ENCODE measurements at regions not wholly inside any gene's neighbourhood (a gene's known extent, or its start where the extent isn't known, plus 50 kb on each side); places are given as distances from the start of the nearest gene placed in this dataset.

DNA sequence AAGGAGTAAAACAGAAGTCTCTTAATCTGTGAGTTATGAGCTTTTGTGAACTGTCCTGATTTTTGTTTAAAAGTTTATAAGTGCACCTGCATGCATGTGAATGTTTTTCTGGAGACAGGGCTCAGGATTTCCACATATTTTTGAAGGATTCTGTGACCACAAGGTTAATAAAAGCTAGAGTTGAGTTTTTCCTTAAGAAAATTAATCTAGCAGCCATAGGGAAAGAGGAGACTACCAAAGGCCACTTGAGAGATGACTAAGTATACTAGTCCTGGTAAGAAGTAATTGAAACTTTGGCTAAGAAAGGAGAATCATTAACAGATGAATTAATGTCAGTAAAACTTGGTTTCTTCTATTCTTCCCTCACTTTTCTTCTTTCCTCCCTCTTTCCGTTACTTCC lies 176.8 kb upstream of the EPHA3 start:
- dilution Hi-C loops (cut with HindIII; ENCODE audit: low sequenced_read_pairs, unreplicated experiment), result no loop called here
- ChIA-PET POLR2A (ENCODE audit: unreplicated experiment) (no interaction called here), CTCF (no interaction called here)
- no peak overlapping the region for H3K14ac ChIP-seq (replicated peaks; ENCODE audit: low read depth, low read length)
- H3K9me1 ChIP-seq (ENCODE audit: insufficient read depth, low read length), result no peaks in the 10 kb centered on the region
- in situ Hi-C loops (cut with MboI; ENCODE audit: low sequenced_read_pairs), result no loop called here
- intact Hi-C loops (cut with micrococcal nuclease), result no loop called here
- TF ChIP-seq, protein P1, sequence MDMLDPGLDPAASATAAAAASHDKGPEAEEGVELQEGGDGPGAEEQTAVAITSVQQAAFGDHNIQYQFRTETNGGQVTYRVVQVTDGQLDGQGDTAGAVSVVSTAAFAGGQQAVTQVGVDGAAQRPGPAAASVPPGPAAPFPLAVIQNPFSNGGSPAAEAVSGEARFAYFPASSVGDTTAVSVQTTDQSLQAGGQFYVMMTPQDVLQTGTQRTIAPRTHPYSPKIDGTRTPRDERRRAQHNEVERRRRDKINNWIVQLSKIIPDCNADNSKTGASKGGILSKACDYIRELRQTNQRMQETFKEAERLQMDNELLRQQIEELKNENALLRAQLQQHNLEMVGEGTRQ (IDR thresholded peaks at IDR 0.05; ENCODE audit: low read depth, low read length), result no peak
- TF ChIP-seq MAFK (IDR thresholded peaks at IDR 0.05; ENCODE audit: low read depth, low read length) (no peak), CEBPB (IDR thresholded peaks at IDR 0.05; ENCODE audit: low read depth, low read length) (no peak), CHD1 (IDR thresholded peaks at IDR 0.05; ENCODE audit: low read depth, low read length) (no peak)
- TF ChIP-seq, protein P2, sequence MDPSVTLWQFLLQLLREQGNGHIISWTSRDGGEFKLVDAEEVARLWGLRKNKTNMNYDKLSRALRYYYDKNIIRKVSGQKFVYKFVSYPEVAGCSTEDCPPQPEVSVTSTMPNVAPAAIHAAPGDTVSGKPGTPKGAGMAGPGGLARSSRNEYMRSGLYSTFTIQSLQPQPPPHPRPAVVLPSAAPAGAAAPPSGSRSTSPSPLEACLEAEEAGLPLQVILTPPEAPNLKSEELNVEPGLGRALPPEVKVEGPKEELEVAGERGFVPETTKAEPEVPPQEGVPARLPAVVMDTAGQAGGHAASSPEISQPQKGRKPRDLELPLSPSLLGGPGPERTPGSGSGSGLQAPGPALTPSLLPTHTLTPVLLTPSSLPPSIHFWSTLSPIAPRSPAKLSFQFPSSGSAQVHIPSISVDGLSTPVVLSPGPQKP (IDR thresholded peaks at IDR 0.05; ENCODE audit: borderline replicate concordance, low read depth, low read length), result no peak
- no peak overlapping the region for H2BK15ac ChIP-seq (ENCODE audit: low read depth, low read length)
- no peaks in the 10 kb centered on the region for H3K27me3 ChIP-seq (ENCODE audit: control insufficient read depth, insufficient read depth, low read length)
- H3K4me3 ChIP-seq (ENCODE audit: insufficient read depth, low read depth, low read length), result no peak overlapping the region
- no peak overlapping the region for H3K4ac ChIP-seq (ENCODE audit: low read depth, low read length)
- DNase-seq (no peak), ATAC-seq (ENCODE audit: low read depth) (no peak)
- no peaks in the 10 kb centered on the region for H3K9me3 ChIP-seq (ENCODE audit: control insufficient read depth, insufficient read depth, low read length)
- H3K27ac ChIP-seq (ENCODE audit: insufficient read depth, low read length), result no peak overlapping the region
- H3K56ac ChIP-seq (ENCODE audit: extremely low read depth, insufficient read depth, low read length), result no peak overlapping the region
- H2AFZ ChIP-seq (replicated peaks; ENCODE audit: low read length, poor library complexity), result no peak overlapping the region
- no peaks in the 10 kb centered on the region for H4K20me1 ChIP-seq (ENCODE audit: insufficient read depth, low read length)
- no peak overlapping the region for H4K5ac ChIP-seq (ENCODE audit: low read depth, low read length)
- no peak overlapping the region for H2BK20ac ChIP-seq (ENCODE audit: low read depth, low read length)
- BruUV-seq (replicated peaks), result no TSS peak
- H3K79me1 ChIP-seq (ENCODE audit: low read depth in 1 of 2, low read length in 2 of 2), result no peaks in the 10 kb centered on the region
- H3K36me3 ChIP-seq (ENCODE audit: control insufficient read depth, insufficient read depth, low read length), result no peaks in the 10 kb centered on the region
- H3K9ac ChIP-seq (ENCODE audit: low read depth, low read length), result no peak overlapping the region
- H3K23ac ChIP-seq (ENCODE audit: low read depth, low read length), result no peak overlapping the region
- H4K91ac ChIP-seq (ENCODE audit: insufficient read depth, low read depth, low read length), result no peak overlapping the region
- no peaks in the 10 kb centered on the region for H3K4me1 ChIP-seq (ENCODE audit: control insufficient read depth, insufficient read depth, low read length)
- no peak overlapping the region for H3K4me2 ChIP-seq (ENCODE audit: low read depth, low read length)
- no peak overlapping the region for H4K8ac ChIP-seq (ENCODE audit: low read depth in 2 of 2, low read length in 2 of 2)
- no CpG with 5 or more reads among the region's 1 CpG for WGBS, 2 experiments (ENCODE audit: extremely low coverage in 2 of 2, insufficient read length in 1 of 2)
- no peak overlapping the region for H2BK120ac ChIP-seq (ENCODE audit: low read depth, low read length)
- H2AK5ac ChIP-seq (ENCODE audit: low read depth, low read length), result no peak overlapping the region
- no peak overlapping the region for H2AK9ac ChIP-seq (replicated peaks; ENCODE audit: low read depth, low read length, poor library complexity)
- H3K18ac ChIP-seq (ENCODE audit: low read depth, low read length), result no peak overlapping the region
- no peak overlapping the region for H2BK5ac ChIP-seq (ENCODE audit: low read depth, low read length, poor library complexity, severe bottlenecking)

Data from IMR-90 (cell line).